Spleen (tissue), 11 donors: ENCODE measurements at regions not wholly inside any gene's neighbourhood (a gene's known extent, or its start where the extent isn't known, plus 50 kb on each side); places are given as distances from the start of the nearest gene placed in this dataset.

ENCODE experiments used
- DNase-seq: peaks from one replicate; pipeline ENCODE4 v3.0.0-alpha.2; 2020
- H3K27ac ChIP-seq, 8 donors: fragments of 200-600 bp; sonication (generic) in 7 of 8; 1 replicate in 4 of 8; 2 replicates in 4 of 8; pipeline versions ENCODE4 v1.5.0 to v1.8.0; 2016 to 2021; ENCODE audit warnings: inconsistent platforms in 4 of 8, mild to moderate bottlenecking in 4 of 8, moderate library complexity in 1 of 8
- H3K27me3 ChIP-seq, 7 donors: fragments of 200-600 bp; sonication (generic) in 6 of 7; replicated peaks in 1 of 7; 1 replicate in 4 of 7; 2 replicates in 3 of 7; pipeline versions ENCODE4 v1.5.0 to v1.8.0; 2016 to 2021; ENCODE audit warnings: inconsistent platforms in 3 of 7, mild to moderate bottlenecking in 1 of 7
- H3K36me3 ChIP-seq, 6 donors: fragments of 200-600 bp; sonication (generic) in 5 of 6; 1 replicate in 4 of 6; 2 replicates in 2 of 6; pipeline versions ENCODE4 v1.5.0 to v1.8.0; 2016 to 2021; ENCODE audit warnings: inconsistent platforms in 2 of 6
- H3K4me1 ChIP-seq, 6 donors: fragments of 200-600 bp; sonication (generic) in 5 of 6; 1 replicate in 3 of 6; 2 replicates in 3 of 6; pipeline versions ENCODE4 v1.5.0 to v1.8.0; 2016 to 2021; ENCODE audit warnings: inconsistent platforms in 3 of 6
- H3K4me3 ChIP-seq, 8 donors: fragments of 200-600 bp; sonication (generic) in 7 of 8; 1 replicate in 4 of 8; 2 replicates in 4 of 8; pipeline versions ENCODE4 v1.5.0 to v1.8.0; 2016 to 2021; ENCODE audit warnings: inconsistent platforms in 4 of 8, mild to moderate bottlenecking in 4 of 8, moderate library complexity in 2 of 8
- H3K9me3 ChIP-seq, 8 donors: fragments of 200-600 bp; sonication (generic) in 7 of 8; 1 replicate in 4 of 8; 2 replicates in 4 of 8; pipeline versions ENCODE4 v1.5.0 to v1.8.0; 2016 to 2021; ENCODE audit warnings: inconsistent platforms in 4 of 8
- CTCF ChIP-seq, 11 experiments: fragments of 200-600 bp in 7 of 11; fragments of 450-650 bp in 4 of 11; sonication (generic) in 4 of 11; IDR thresholded peaks in 8 of 11; conservative IDR thresholded peaks in 3 of 11; 1 replicate in 7 of 11; 2 replicates in 4 of 11; pipeline versions ENCODE4 v1.4.0 to v1.8.0; 2016 to 2021; ENCODE audit warnings: antibody characterized with exemption in 11 of 11, inconsistent platforms in 4 of 11, mild to moderate bottlenecking in 1 of 11
- POLR2A ChIP-seq, 3 donors: fragments of 450-650 bp; IDR thresholded peaks; one replicate each; pipeline ENCODE4 v1.5.1; 2017; ENCODE audit warnings: antibody characterized with exemption in 3 of 3, mild to moderate bottlenecking in 1 of 3
- POLR2AphosphoS5 ChIP-seq, 3 donors: sonication (generic); formaldehyde crosslinking; IDR thresholded peaks; one replicate each; pipeline ENCODE4 v1.5.1; 2017; ENCODE audit warnings: antibody characterized with exemption in 3 of 3
- WGBS, 5 donors: extraction: QIAGEN DNeasy Blood & Tissue Kit in 3 of 5; methylation state at CpG; one replicate each; pipeline versions ENCODE4 v1.1.5 to v1.1.7; 2013 to 2018; 5-methylcytosine and 5-hydroxymethylcytosine counted together
- intact Hi-C: fragments of 100-400 bp; cut with DNase I; formaldehyde crosslinking; loops from one replicate; pipeline ENCODE4 v1.15.0; 2023; ENCODE audit warnings: low total_unique reads
- donor health status: healthy with polysubstance abuse.
- donor health status: DM: no; HTN: no; CAD: no; lungs with moderate emphysema.
- donor health status: DM: no; HTN: no; CAD: no.
- donor health status: Bipolar disorder and iron deficiency.
- donor health status: healthy.
- donor health status: DM: no; HTN: no; CAD: no.
- donor health status: DM: yes; HTN: yes; CAD: no.

GRCh38 chr4:112077743-112078142, 67.5 kb upstream of the FAM241A start:
- no peak for TF ChIP-seq POLR2A (IDR thresholded peaks at IDR 0.05)
- no peak for TF ChIP-seq CTCF (IDR thresholded peaks at IDR 0.05 in 8 of 11, conservative IDR thresholded peaks at IDR 0.05 in 3 of 11)
- TF ChIP-seq POLR2AphosphoS5 (IDR thresholded peaks at IDR 0.05) = no peak
- H3K9me3 ChIP-seq = peaks cover 0 to 14% (median 7%) of the 10 kb centered on the region in 8 donors
- no peak overlapping the region for H3K27ac ChIP-seq

GRCh38 chr4:112082954-112083586, 62.2 kb upstream of the FAM241A start:
- no peaks in the 10 kb centered on the region for H3K36me3 ChIP-seq
- TF ChIP-seq POLR2A (IDR thresholded peaks at IDR 0.05) = no peak
- TF ChIP-seq POLR2AphosphoS5 (IDR thresholded peaks at IDR 0.05) = no peak
- no peak for TF ChIP-seq CTCF (IDR thresholded peaks at IDR 0.05 in 8 of 11, conservative IDR thresholded peaks at IDR 0.05 in 3 of 11)
- H3K4me3 ChIP-seq = no peak overlapping the region
- no peaks in the 10 kb centered on the region for H3K9me3 ChIP-seq
- intact Hi-C loops = no loop called here
- no peak overlapping the region for H3K27ac ChIP-seq
- DNase-seq = no peak
- 63 to 72% (median 66%) methylated on average over 2 of the region's 2 CpGs for WGBS, 5 donors
- peaks cover 0 to 7% (median 0%) of the 10 kb centered on the region in 6 donors for H3K4me1 ChIP-seq
- no peaks in the 10 kb centered on the region for H3K27me3 ChIP-seq

More at GRCh38 chr4:112077743-112078142, 67.5 kb upstream of the FAM241A start:
- H3K4me1 ChIP-seq = no peaks in the 10 kb centered on the region
- 91 to 100% (median 97%) methylated on average over 2 to 8 of the region's 8 CpGs for WGBS, 5 donors
- intact Hi-C loops = no loop called here
- H3K4me3 ChIP-seq = no peak overlapping the region
- no peak for DNase-seq
- no peaks in the 10 kb centered on the region for H3K36me3 ChIP-seq
- H3K27me3 ChIP-seq = no peaks in the 10 kb centered on the region

- no peaks in the 10 kb centered on the region for H3K27me3 ChIP-seq
- intact Hi-C loops = no loop called here
- peaks cover 0 to 7% (median 0%) of the 10 kb centered on the region in 6 donors for H3K4me1 ChIP-seq
- no peak for DNase-seq
- WGBS, 5 donors = 60 to 80% (median 78%) methylated on average over 3 of the region's 3 CpGs
- H3K9me3 ChIP-seq = no peaks in the 10 kb centered on the region
- no peak overlapping the region for H3K27ac ChIP-seq
- H3K4me3 ChIP-seq = no peak overlapping the region
- H3K36me3 ChIP-seq = no peaks in the 10 kb centered on the region
- TF ChIP-seq POLR2A (IDR thresholded peaks at IDR 0.05) (no peak), POLR2AphosphoS5 (IDR thresholded peaks at IDR 0.05) (no peak), CTCF (IDR thresholded peaks at IDR 0.05 in 8 of 11, conservative IDR thresholded peaks at IDR 0.05 in 3 of 11) (no peak)
These were observed 61.5 kb upstream of the FAM241A start for GRCh38 chr4:112083587-112084347.
